LNCAP (cell line): ENCODE measurements at regions not wholly inside any gene's neighbourhood (a gene's known extent, or its start where the extent isn't known, plus 50 kb on each side); places are given as distances from the start of the nearest gene placed in this dataset.

Source experiments
- CTCF ChIP-seq: fragments of 450-650 bp; IDR thresholded peaks from 2 replicates; pipeline ENCODE4 v1.5.1; 2017; ENCODE audit warnings: mild to moderate bottlenecking

- TF ChIP-seq CTCF, result no peak
These were observed 225.8 kb downstream of the RND3 start for GRCh38 chr2:150261691-150262090.

- TF ChIP-seq CTCF, result no peak
These were observed 226.8 kb downstream of the RND3 start for GRCh38 chr2:150260636-150261035.

DNA sequence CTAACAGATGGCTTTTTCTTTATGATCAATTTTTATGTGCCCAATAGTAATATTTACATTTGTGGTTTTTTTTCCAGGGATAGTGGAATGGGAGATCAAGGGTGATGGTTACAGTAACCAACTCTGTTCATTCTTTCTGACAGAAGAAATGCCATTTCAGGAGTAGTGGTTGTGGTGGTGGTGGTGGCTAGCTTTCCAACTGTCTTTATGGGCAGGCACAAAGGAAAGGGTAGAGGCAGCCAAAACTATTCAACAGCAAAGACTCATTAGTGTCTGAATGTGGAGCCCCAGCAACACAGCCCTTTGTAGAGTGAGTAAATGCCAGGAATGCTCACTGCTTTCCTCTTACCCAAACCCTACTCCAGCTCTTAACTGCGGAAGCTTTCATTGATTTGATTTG, 227.7 kb downstream of the RND3 start:
- no peak for TF ChIP-seq CTCF

GRCh38 chr2:150258781-150259307, 228.6 kb downstream of the RND3 start:
- no peak for TF ChIP-seq CTCF

GRCh38 chr2:150256736-150257135, 230.7 kb downstream of the RND3 start:
- TF ChIP-seq CTCF, result no peak

DNA sequence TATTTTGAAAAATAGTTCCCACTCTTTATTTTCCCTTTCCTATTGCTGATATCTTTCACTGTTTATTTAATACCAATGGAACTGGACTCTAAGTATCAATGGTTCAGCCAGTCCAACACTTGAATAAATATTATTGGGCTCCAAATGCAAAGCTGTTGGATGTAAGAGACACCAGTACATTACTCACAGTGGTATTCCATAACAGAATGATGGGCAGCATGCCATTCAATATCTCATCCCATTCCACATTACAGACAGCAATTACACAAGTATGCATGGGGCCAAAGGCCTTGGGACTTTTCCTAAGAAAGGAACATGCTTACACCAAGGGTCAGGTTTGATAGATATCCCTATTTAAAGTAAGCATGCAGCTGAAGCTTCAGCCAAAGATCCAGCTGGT, 231.9 kb downstream of the RND3 start:
- TF ChIP-seq CTCF, result no peak

DNA sequence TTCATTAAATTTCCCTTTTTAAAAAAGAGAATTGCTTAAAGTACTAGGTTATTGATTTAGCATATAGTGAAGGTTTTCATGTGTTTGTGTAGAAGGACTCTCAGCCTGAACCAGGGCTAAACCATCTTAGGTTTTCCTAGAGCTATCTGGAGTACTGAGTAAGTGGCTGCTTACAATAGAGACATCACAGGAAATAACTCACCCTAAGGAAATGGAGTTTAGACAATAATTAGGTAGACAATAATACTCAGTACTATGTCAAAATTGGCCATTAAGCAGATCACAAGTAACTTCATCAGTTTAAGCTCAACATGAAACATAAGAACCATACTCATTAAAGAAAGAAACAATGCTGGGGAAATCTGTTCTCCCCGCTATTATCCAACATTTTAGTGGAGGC, 240.0 kb downstream of the RND3 start:
- no peak for TF ChIP-seq CTCF

DNA sequence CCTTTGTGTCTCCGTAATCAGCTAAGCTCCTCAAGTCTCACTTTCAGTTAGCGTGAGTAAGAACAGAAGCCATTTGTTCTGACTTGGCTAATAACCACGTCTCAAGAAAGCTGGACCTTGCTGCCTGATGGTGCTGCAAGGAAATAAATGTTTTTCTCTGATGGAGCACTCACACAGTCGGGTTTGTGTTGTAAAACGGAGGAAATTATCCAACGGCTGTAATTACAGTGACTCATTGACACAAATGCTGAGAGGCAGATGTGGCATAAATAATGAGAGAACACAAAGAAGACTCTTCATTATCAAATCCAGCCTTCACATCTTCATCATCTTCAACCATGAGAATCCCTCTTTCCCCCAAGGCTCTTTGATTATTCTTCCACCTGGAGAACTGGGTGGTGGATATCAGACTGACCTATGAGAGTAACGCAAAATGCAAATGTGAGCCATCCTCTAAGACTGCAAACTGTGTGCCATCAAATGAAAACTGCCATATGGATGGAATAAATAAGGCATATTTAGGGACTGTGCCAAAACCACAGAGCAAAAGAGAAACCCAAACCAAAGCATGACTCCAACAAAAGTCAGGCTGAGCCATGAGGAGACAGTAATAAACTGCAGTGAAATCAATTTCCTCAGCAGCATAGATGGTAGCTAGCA, 252.6 kb downstream of the RND3 start:
- no peak for TF ChIP-seq CTCF
